Retinal pigment epithelial cell (primary cell): ENCODE measurements at regions not wholly inside any gene's neighbourhood (a gene's known extent, or its start where the extent isn't known, plus 50 kb on each side); places are given as distances from the start of the nearest gene placed in this dataset.

Experiments
- DNase-seq: peaks from one replicate; pipeline ENCODE4 v3.0.0-alpha.2; 2010; ENCODE audit warnings: low read depth
- H3K4me3 ChIP-seq: 2 replicates; pipeline ENCODE4 v1.5.1; 2011; ENCODE audit warnings: mild to moderate bottlenecking, low read length, control low read depth, moderate library complexity
- CTCF ChIP-seq: conservative IDR thresholded peaks from 2 replicates; pipeline ENCODE4 v1.5.1; 2011; ENCODE audit warnings: low read depth, low read length, control low read depth, inconsistent platforms

GRCh38 chr1:115203287-115203686, 114.0 kb upstream of the TSPAN2 start:
- H3K4me3 ChIP-seq: no peak overlapping the region
- no peak for TF ChIP-seq CTCF
- DNase-seq: no peak

- TF ChIP-seq CTCF: no peak
- no peak for DNase-seq
- H3K4me3 ChIP-seq: no peak overlapping the region
Observed at GRCh38 chr1:115201598-115201997, 112.3 kb upstream of the TSPAN2 start.

GRCh38 chr1:115199416-115200132, 110.3 kb upstream of the TSPAN2 start:
- H3K4me3 ChIP-seq: no peak overlapping the region
- DNase-seq: no peak
- no peak for TF ChIP-seq CTCF

GRCh38 chr1:115198938-115199337, 109.6 kb upstream of the TSPAN2 start:
- no peak for TF ChIP-seq CTCF

GRCh38 chr1:115196296-115196695, 107.0 kb upstream of the TSPAN2 start:
- H3K4me3 ChIP-seq: no peak overlapping the region
- no peak for TF ChIP-seq CTCF
- no peak for DNase-seq

More at GRCh38 chr1:115198938-115199337, 109.6 kb upstream of the TSPAN2 start:
- no peak for DNase-seq
- H3K4me3 ChIP-seq: no peak overlapping the region

GRCh38 chr1:115194506-115194905, 105.2 kb upstream of the TSPAN2 start:
- H3K4me3 ChIP-seq: no peak overlapping the region
- TF ChIP-seq CTCF: no peak
- DNase-seq: no peak

- H3K4me3 ChIP-seq: no peak overlapping the region
- TF ChIP-seq CTCF: no peak
- no peak for DNase-seq
Observed at GRCh38 chr1:115193046-115193828, 103.9 kb upstream of the TSPAN2 start.
